ENCODE measurements at regions not wholly inside any gene's neighbourhood (a gene's known extent, or its start where the extent isn't known, plus 50 kb on each side); places are given as distances from the start of the nearest gene placed in this dataset.
A peak's percentile ranks its signal among the peaks of the same experiment; 100 is the strongest.
"Not testable (repeated sequence)": the region's sequence is repeated elsewhere in the genome, so short reads cannot be mapped to it uniquely, and the experiment has no call there.

- no peak for DNase-seq
These were observed 72.5 kb downstream of the FAM50B start for GRCh38 chr6:3921663-3922062.

GRCh38 chr6:3922619-3923018 is 73.4 kb downstream of the FAM50B start:
- not testable (repeated sequence) for DNase-seq

GRCh38 chr6:3925223-3926149 is 76.3 kb downstream of the FAM50B start:
- peak; percentile 67 for DNase-seq

- DNase-seq: no peak
These were observed 76.9 kb downstream of the FAM50B start for GRCh38 chr6:3926150-3926482.

- DNase-seq: peak; percentile 19
These were observed 78.9 kb downstream of the FAM50B start for GRCh38 chr6:3928111-3928510.

GRCh38 chr6:3929281-3929798 is 80.2 kb downstream of the FAM50B start:
- DNase-seq: no peak

- DNase-seq: no peak
These were observed 88.3 kb downstream of the FAM50B start for GRCh38 chr6:3937438-3937837.

- no peak for DNase-seq
These were observed 89.7 kb downstream of the FAM50B start for GRCh38 chr6:3938715-3939367.

GRCh38 chr6:3939368-3939958 is 90.3 kb downstream of the FAM50B start:
- no peak for DNase-seq

GRCh38 chr6:3939964-3940363 is 90.8 kb downstream of the FAM50B start:
- no peak for DNase-seq

- no peak for DNase-seq
These were observed 91.5 kb downstream of the FAM50B start for GRCh38 chr6:3940703-3941102.

GRCh38 chr6:3943331-3943765 is 94.2 kb downstream of the FAM50B start:
- no peak for DNase-seq

GRCh38 chr6:3944246-3944645 is 95.1 kb downstream of the FAM50B start:
- no peak for DNase-seq

GRCh38 chr6:3946778-3947177 is 97.6 kb downstream of the FAM50B start:
- no peak for DNase-seq

GRCh38 chr6:3948866-3949265 is 99.7 kb downstream of the FAM50B start:
- no peak for DNase-seq

- no peak for DNase-seq
These were observed 100.3 kb downstream of the FAM50B start for GRCh38 chr6:3949521-3949920.

GRCh38 chr6:3956054-3956453 is 106.9 kb downstream of the FAM50B start:
- DNase-seq: no peak

- no peak for DNase-seq
These were observed 108.1 kb downstream of the FAM50B start for GRCh38 chr6:3957321-3957720.

GRCh38 chr6:3958255-3958654 is 109.1 kb downstream of the FAM50B start:
- no peak for DNase-seq

- no peak for DNase-seq
These were observed 110.2 kb downstream of the FAM50B start for GRCh38 chr6:3959385-3959784.

GRCh38 chr6:3960754-3961361 is 111.7 kb downstream of the FAM50B start:
- DNase-seq: no peak

GRCh38 chr6:3961581-3962215 is 112.5 kb downstream of the FAM50B start:
- DNase-seq: no peak
